ENCODE measurements at regions not wholly inside any gene's neighbourhood (a gene's known extent, or its start where the extent isn't known, plus 50 kb on each side); places are given as distances from the start of the nearest gene placed in this dataset.

GRCh38 chr6:43860285-43860684 lies 90.3 kb downstream of the VEGFA start:
- Histone ChIP-seq H3K36me3 (replicated peaks in 1 of 2) (no peaks in the 10 kb centered on the region), H3K9me3 (replicated peaks in 1 of 3) (no peaks in the 10 kb centered on the region), H3K4me3 (no peak overlapping the region), H3K4me1 (replicated peaks in 1 of 2) (no peaks in the 10 kb centered on the region), H3K27me3 (no peaks in the 10 kb centered on the region), H3K27ac (no peak overlapping the region)
- intact Hi-C loops (cut with DNase I), result no loop called here
- no peak for DNase-seq
- 77 to 89% (median 82%) methylated on average over 6 to 7 of the region's 7 CpGs for WGBS, 4 donors
- no peak for TF ChIP-seq POLR2A (IDR thresholded peaks at IDR 0.05)

- Histone ChIP-seq H3K4me1 (replicated peaks in 1 of 2) (no peaks in the 10 kb centered on the region), H3K36me3 (replicated peaks in 1 of 2) (no peaks in the 10 kb centered on the region), H3K27me3 (no peaks in the 10 kb centered on the region), H3K4me3 (no peak overlapping the region), H3K27ac (no peak overlapping the region), H3K9me3 (replicated peaks in 1 of 3) (no peaks in the 10 kb centered on the region)
- WGBS, 4 donors, result 93 to 98% (median 97%) methylated on average over 9 of the region's 9 CpGs
- no peak for TF ChIP-seq CTCF (IDR thresholded peaks at IDR 0.05)
- no peak for TF ChIP-seq POLR2A (IDR thresholded peaks at IDR 0.05)
- DNase-seq, result no peak
- intact Hi-C loops (cut with DNase I), result no loop called here
Observed at GRCh38 chr6:43859213-43859612, 89.2 kb downstream of the VEGFA start.

- intact Hi-C loops (cut with DNase I), result no loop called here
- Histone ChIP-seq H3K36me3 (replicated peaks in 1 of 2) (no peaks in the 10 kb centered on the region), H3K4me1 (replicated peaks in 1 of 2) (no peaks in the 10 kb centered on the region), H3K27ac (no peak overlapping the region), H3K27me3 (no peaks in the 10 kb centered on the region), H3K9me3 (replicated peaks in 1 of 3) (no peaks in the 10 kb centered on the region), H3K4me3 (no peak overlapping the region)
- 79 to 94% (median 91%) methylated on average over 3 to 11 of the region's 11 CpGs for WGBS, 4 donors
- DNase-seq, result no peak
- TF ChIP-seq CTCF (IDR thresholded peaks at IDR 0.05) (no peak), POLR2A (IDR thresholded peaks at IDR 0.05) (no peak)
Observed at GRCh38 chr6:43858161-43859153, 88.4 kb downstream of the VEGFA start.

GRCh38 chr6:43856005-43856765 lies 86.2 kb downstream of the VEGFA start:
- TF ChIP-seq CTCF (IDR thresholded peaks at IDR 0.05) (peak; percentile 20 to 72 (median 58)), POLR2A (IDR thresholded peaks at IDR 0.05) (no peak)
- Histone ChIP-seq H3K27ac (peak overlapping the region in 1 of 5 donors; percentile 30), H3K36me3 (replicated peaks in 1 of 2) (no peaks in the 10 kb centered on the region), H3K9me3 (replicated peaks in 1 of 3) (no peaks in the 10 kb centered on the region), H3K4me3 (no peak overlapping the region), H3K4me1 (replicated peaks in 1 of 2) (no peaks in the 10 kb centered on the region), H3K27me3 (no peaks in the 10 kb centered on the region)
- 57 to 67% (median 66%) methylated on average over 5 to 6 of the region's 6 CpGs for WGBS, 4 donors
- DNase-seq, result peak; percentile 44 to 84 (median 68)
- intact Hi-C loops (cut with DNase I), result no loop called here
